NCI-H510A (cell line): ENCODE measurements at regions not wholly inside any gene's neighbourhood (a gene's known extent, or its start where the extent isn't known, plus 50 kb on each side); places are given as distances from the start of the nearest gene placed in this dataset.
"Not testable (repeated sequence)": the region's sequence is repeated elsewhere in the genome, so short reads cannot be mapped to it uniquely, and the experiment has no call there.

Source experiments
- DNase-seq: peaks from one replicate; lab custom pipeline; 2025; lab: John Stamatoyannopoulos, UW

DNA sequence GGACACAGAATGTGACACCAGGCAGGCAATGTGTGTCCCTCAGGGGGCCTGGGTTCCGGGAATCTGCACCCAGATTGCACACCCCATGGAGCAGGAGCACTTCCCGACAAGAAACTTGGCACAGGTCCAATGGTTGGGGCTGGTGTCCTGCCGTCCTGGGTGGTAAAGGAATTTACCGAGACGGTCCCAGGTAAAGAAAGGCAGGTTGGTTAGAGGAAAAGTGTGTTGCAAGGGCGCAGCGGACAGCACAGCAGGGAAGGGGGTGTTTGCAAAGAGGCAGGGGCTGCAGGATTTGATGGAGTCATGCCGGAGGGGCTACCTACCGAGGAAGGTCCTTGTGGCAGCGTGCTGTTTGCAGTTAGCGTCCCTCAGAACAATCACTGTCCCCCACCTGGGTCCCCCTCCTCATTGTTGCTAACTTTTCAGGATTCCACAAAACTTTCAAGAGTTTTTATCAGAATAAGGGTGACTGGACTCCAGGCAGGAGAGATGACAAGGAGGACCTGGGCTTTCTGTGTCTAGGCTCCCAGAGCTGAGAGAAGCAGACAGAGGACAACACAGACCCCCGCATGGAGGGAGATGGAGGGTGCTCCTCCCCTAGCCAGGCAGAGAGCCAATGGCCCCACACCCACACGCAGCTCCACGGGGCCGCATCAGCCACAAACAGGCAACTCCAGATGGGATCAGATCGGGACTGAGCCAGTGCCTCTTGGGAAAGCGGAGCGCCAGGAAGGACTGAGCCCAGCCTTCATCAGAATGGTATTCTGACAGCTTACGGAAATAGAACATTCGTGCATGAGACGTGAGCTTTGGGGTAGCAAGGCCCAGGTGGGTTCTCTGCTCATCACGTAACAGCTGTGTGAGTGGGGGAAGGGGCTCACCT lies 1423.9 kb downstream of the BRD1 start:
- DNase-seq: no peak

DNA sequence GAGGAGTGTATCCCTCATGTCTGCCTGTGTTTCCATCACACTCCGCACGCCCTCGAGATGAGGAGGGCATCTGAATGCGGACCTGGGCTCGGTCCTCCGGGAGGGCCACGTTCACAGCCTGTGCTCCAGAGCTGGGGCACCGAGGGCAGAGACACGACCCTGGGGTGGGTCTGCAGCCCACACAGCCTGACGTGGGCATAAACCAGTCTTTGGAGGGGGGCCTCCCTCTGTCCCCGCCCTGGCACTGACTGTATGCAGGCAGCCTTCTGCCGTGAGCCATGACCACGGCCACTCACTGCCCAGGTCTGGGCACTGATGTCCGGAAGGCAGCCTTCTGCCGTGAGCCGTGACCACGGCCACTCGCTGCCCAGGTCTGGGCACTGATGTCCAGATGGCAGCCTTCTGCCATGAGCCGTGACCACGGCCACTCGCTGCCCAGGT lies 1425.1 kb downstream of the BRD1 start:
- DNase-seq: no peak

DNA sequence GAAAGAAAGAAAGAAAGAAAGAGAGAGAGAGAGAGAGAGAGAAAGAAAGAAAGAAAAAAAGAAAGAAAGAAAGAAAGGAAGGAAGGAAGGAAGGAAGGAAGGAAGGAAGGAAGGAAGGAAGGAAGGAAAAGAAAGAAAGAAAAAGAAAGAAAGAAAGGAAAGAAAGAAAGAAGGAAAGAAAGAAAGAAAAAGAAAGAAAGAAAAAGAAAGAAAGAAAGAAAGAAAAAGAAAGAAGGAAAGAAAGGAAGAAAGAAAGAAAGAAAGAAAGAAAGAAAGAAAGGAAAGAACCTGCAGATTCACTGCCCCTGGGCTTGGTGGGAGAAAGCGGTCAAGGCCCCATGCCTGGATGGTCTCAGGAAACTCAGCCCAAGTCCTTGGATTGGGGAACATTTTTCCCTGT lies 1426.2 kb downstream of the BRD1 start:
- not testable (repeated sequence) for DNase-seq

DNA sequence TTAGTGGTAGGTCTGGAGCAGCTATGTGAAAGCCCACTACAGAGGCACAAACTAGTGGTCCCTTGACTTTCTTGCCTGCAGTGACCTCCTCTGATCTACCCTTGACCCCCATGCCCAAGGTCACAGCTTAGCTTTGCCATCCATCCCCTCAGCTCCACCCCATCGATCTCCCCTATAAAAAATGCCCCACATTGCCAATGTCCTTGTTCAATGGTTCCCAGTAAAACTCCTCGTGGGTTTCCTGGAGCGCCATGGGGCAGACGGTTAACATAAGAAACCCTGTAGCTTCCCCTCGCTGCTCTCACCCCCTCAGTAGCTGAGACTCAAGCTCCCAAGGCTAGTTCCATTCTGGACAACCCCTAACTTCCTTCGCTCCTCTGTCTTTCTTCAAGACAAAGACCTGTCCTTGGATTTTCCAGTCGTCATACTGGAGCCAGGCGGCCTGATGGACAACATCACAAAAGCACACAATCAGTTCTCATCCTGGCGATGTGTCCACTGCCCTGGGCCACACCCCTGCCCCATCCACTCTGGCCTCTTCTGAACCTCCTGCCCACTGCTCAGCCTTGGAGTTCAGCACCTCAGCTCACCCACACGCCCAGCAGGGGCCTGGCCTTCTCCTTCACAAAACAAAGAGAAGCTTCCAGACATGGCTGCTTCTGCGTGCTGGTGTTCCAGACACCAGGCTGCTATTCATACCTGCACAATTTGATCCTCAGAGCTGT lies 1429.3 kb downstream of the BRD1 start:
- no peak for DNase-seq

DNA sequence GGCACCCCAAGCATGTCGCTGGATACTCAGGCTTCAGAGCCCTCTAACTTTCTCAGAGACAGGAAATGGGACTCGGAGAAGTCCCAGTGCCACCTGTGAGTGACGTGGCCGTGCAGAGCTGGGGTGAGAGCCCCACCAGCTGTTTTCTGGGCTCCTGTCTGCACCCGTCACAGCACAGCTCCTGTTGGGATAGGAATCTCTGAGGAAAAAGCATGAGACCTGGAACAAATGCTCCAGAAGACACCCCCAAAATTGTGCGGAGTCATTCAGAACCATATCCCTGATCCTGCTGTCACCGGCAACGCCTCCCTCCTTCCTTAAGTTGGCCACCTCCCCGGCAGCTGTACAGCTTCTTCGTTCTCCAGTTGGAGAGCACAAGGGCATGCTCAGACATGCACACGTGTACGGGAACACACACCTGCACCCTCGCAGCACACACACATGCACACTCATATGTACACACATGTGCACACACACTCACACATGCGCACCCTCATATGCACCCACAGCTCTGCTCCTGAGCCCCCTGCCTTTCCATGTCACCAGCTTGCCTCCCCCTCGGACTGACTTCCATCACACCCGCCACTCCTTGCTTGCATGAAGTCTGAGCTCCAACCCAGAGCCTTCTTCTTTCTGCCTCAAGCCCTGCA lies 1430.0 kb downstream of the BRD1 start:
- DNase-seq: no peak

DNA sequence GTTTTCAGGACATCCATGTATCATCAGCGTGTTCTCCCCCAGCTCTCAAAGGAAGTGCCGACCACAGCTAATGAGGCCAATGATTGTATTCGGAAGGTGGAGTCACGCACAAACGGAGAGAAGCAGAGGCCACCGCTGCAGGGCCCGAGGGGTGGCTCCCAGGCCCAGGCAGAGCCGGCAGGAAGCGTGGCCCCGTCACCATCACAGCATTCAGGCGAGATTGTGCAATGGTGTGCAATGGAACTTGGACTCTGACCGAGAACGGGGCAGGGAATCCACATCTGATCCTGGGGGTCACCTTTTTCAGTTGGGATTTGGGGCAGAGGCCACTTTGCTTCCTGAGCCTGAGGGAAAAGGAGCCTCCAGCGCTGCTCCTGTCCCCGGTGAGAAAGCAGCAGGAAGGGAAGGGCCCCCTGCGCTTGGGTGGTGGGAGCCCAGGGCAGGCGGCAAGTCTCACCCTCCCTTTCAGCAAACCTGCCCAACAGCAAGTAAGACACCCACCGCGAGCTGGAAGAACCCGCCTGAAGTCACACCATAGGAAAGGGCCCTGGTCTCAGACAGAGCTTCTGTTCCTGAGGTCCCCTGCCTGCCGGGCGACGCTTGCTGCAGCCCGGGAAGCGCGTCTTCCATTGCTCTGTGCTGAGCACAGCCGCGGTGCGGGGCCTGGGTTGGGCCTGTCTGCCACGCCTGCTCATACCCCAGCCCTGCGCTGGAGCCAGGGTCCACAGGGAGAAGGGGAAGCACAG lies 1430.7 kb downstream of the BRD1 start:
- DNase-seq: no peak

DNA sequence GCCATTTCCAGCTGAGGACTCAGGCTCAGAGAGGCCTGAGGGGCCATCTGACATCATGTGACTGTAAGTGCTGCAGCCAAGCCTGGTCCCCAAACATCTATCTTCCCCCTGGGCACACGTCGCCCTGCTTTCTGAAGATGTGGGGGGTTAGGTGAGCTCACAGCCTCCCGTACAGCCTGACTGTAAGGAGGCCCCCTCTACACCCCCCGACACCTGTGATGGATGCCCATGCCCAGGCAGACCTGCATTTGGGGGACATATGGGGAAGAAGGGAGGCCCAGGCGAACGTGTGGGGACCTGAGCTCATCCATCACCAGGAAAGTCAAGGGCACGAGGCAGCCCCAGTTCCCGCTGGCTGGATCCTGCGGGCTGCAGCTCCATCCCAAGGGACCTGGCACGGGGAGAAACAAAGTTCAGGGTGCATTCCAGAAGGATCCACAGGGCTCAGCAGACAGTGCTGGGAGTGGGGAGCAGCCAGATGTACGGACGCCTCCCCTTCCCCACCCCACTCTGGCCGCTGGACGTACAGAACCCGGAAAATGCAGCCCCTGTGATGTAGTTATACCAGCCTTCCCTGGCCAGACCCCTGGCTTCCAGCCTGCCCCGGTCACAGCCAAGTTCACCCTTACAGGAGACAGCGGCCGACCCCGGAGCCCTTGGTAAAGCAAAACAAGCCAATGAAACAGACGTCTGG lies 1431.4 kb downstream of the BRD1 start:
- DNase-seq: no peak

DNA sequence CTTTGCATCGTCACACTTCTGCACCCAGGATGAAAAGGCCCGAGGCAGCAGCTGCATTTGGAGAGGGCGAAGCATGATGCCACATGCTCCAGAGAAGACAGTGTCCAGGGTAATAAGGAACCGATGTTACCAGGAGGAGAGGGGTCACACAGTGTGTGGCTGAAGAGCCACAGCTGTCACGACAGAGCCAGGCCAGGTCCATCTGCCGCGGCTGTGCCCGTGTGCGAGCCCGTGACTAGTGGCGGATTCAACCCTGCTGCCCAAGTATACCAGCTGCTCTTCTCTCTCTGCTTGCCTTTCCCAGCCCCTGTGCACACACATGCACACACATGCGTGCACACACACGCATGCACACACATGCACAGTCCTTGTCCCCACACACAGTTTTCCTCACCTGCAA lies 1432.5 kb downstream of the BRD1 start:
- DNase-seq: no peak

DNA sequence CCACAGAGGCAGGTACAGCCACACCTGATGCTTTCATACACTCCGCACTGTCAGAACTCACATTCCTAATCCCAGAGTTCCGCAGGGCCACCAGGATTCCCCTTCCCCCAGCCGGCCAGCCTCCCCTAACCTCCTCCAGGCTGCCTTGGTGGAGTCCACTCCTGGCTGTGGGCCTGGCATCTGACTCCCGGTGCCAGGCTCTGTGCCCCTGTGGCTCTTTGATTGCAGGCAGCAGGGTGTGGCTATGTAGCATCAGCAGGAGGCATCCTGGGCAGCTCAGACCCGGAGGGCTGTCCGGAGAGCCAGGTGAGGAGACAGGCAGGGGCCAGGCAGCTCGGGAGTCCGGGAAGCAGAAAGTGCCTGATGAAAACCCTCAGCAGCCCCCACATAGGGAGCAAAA lies 1432.9 kb downstream of the BRD1 start:
- DNase-seq: no peak

DNA sequence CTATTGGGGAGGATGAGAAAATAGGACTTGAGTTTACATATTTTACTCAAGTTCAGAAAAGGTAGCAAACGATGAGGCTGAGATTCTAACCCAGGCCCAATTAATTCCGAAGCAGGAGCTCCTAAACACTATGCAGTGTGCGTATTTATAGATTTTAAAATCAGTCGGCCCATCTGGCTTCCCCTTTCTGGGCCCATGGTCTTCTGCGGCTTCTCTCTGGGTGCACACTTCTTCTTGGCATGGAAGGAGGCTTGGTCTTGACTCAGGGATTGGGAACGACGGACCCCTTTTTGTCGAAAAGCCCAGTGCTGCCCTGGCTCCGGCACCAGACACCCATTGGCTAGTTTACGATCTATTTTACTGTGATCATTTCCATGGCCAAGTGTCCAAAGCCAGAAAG lies 1433.8 kb downstream of the BRD1 start:
- no peak for DNase-seq

DNA sequence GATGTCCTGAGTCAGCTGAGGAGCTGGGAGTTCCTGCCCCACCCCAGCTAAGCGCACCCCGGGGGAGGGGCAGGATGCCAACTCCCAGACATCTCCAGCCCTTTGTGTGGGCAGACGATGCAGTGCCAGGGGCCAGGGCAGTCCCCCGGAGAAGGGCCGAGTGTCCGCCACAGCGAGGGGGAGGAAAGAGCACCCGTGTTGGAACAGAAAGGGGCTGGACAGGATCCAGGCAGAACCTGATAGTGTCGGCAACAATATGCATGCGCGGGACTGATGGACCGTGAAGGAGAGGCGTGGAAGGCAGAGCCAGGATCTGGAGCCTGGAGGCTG lies 1434.7 kb downstream of the BRD1 start:
- DNase-seq: no peak

DNA sequence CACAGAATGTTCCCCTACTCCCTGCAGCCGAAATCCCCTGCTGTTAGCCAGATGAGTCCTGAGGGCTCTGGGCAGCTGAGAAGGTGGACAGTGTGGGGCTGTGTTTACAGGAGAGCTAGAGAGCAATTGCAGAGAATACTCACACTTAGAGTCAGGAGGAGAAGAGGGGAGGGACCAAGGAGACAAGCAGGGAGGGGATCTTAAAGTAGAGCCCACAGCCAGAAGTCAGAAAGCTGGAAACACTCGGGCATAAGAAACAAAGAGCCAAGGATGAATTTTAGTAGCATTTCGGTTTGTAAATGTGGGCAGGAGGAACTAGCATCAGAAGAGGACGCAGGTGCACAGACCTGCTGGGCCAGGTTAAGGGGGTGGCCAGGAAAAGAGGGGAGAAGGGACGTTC lies 1435.9 kb downstream of the BRD1 start:
- no peak for DNase-seq

DNA sequence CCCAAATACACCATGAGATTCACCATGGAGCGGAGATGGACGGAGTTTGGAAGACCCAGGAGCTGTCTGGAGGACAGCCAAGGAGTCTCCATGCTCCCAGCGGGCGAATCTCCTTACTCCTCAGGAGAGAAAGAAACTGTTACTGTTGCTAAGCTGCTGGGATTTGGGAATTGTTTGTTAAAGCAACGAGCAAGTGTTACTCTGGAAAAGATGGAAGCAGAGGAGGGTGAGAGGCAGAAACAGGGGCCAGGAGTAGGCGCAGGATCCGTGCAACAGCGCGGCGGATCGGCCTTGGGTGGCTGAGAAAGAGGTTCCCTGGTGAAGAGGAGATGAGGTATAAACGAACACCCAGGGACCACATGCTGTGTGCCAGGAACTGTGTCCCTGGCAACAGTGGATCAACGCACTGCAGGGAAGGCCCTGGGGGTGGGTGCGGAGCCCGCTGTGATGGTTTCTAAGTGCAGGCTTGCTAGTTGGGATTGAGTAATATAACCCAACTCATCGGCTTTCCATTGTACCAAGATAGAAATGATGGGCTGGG lies 1436.4 kb downstream of the BRD1 start:
- DNase-seq: no peak

DNA sequence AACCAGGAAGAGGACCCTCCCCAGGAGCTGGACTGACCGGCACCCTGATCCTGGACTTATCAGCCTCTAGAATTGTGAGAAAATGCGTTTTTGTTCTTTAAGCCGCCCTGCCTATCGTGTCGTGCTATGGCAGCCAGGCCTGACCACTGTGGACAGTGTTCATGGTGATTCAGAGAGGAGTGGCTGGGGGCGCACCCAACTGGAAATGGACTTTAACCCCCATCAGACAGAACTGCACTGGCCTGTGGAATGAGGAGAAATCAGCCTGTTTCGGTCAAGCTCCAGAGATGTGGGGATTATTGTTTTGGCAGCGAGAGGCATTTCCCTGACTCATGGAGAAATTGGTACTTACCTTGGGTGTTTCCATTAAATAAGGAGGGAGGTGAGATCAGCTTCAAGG lies 1437.8 kb downstream of the BRD1 start:
- no peak for DNase-seq

DNA sequence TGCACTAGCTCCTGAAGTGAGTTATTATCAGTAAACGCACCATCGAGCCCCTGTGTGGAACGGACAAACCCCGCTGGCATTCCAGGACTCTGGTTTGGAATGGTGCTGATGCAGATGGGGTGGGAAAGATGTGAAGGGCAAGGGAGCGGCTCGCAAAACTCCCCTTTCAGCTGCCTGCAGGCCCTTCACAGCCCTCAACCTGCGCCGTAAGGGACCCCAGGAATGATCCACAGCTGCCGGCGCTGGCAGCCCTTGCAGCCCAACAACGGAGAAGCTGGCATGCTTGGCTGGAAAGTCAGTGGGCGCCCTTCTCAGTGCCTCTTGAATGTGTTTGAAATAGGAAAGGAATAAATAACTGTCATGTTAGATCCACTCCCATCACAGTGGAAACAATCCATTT lies 1445.5 kb downstream of the BRD1 start:
- DNase-seq: no peak

DNA sequence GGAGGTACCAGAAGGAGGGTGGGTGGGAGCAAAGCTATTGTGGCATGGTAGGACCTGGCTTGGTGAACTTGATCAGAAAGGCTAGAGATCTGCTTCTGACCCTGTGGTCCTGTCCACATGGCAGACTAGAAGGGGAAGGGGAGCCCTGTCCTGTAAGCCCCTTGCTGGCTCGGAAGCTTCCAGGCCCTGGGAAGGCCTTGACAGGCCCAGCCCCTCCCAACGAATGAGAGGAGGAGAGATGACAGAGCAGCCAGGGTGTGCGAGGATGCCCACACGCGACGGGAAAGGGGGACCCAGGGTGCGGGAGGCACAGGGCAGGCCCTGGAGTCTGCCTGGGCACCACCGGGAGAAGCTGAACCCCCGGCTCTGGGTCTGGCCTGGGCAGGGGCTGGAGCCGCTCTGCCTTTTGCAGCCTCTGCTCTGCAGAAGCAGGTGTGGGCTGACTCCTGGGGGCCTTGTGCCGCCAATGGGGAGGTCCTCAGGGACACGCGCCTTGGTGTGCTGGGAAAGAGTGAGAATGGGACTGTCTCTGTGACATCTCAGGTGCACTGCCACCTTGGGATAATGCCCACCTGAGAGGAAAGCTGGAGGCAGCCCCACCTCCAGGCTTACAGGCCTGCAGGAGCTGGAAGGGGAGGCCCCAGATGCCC lies 1447.5 kb downstream of the BRD1 start:
- DNase-seq: no peak

DNA sequence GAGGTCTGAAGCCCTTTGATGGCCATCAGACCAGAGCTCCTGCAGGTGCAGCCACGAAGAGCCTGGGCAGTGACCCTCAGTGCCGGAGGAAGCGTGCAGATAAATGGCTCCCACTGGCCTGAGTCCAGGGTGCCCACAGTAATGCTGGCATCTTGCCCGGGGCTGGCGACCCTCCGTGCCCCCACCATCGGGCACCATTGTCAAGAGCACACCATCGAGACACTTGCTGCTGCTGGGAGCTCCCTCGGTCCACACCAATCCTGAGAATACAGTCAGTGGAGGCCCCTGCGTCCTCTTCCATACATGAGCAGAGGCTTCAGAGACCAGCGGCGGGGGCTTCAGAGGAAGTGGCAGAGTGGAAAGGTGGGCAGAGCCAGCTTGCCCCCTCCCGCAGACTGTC lies 1448.3 kb downstream of the BRD1 start:
- DNase-seq: no peak

DNA sequence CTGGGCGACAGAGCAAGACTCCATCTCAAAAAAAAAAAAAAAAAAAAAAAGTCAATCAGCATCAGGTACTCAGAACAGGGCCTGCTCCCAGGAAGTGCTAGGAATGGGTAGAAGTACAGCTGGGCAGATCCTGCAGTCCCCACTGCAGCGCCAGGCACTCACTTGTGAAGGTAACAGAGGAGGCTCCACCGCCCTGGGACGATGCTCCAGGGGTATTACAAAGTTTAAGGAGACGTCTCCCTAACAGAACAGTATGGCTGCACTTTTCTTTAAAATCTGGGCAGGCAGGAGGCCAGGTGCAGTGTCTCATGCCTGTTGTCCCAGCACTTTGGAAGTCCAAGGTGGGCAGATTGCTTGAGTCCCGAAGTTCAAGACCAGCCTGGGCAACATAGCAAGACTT lies 1449.0 kb downstream of the BRD1 start:
- no peak for DNase-seq

DNA sequence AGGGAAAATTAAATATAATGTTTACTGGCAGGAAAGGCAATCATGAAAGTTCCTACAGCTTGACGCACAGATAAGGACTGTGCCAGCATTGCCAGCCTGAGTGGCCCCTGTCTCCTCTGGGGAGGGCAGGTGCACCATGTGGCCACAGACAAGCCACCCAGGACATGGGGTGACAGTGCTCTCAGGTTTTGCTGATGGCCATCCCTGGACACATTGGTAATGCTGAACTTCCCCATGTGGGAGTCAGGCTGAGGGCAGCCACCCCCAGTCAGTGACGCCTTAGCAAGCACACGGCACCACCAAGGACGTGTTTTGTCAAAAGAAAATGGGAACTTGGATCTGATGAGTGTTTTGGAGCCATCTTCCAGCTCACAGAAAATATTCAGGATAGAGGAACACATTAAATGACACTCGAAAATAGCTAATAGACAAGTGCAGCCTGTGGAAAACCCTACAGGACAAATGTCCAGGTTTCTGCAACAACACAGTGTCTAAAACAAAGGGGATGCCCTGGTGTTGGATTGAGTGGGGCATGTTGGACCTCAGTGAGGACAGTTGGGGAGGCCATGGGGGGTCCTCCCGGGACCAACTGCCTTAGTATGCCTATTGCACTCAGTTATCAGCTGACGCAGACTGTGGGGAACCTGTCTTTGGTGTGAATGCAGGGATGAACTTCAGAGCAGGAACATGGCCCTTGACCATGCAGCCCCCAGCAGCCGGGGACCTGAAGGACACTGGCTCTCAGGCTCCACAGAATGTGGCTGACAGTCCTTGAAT lies 1450.5 kb downstream of the BRD1 start:
- no peak for DNase-seq

DNA sequence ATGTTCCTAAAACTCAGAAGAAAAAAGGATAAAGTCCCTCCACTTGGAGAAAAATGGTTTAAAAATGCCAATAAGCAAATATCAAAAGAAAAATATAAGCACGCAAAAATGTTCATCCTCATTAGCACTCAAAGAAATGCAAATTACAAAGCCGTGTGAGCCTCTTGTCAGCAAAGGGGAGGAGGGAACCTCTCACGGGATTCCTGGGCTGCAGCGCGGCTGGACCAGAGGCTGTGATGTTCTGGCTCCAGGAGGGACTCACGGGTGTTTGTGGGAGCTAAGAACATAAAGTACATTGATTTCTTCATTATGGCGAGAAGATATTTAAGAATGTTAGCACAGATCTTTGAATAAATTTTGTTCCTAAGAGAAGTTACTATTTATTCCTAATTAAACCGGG lies 1451.2 kb downstream of the BRD1 start:
- no peak for DNase-seq
